CD4-positive, alpha-beta T cell (primary cell): ENCODE measurements at regions not wholly inside any gene's neighbourhood (a gene's known extent, or its start where the extent isn't known, plus 50 kb on each side); places are given as distances from the start of the nearest gene placed in this dataset.

Source experiments
- ATAC-seq: fragments of 200-7000 bp; cut with Tn5 transposase; one replicate; pipeline ENCODE4 v1.10.0; 2022; ENCODE audit warnings: mild to moderate bottlenecking; ENCODE audit not compliant: poor library complexity
- CTCF ChIA-PET: fragments of 350-600 bp; sonication (Branson Sonifier 250); formaldehyde crosslinking; loops from one replicate; lab custom pipeline; 2021; ENCODE audit warnings: antibody characterized with exemption, inconsistent platforms; lab: Charles Lee
- POLR2A ChIA-PET: fragments of 350-600 bp; sonication (Branson Sonifier 250); formaldehyde crosslinking; loops from one replicate; lab custom pipeline; 2021; ENCODE audit warnings: antibody characterized with exemption, inconsistent platforms; lab: Charles Lee
- DNase-seq, 14 experiments: peaks; one replicate each; pipeline ENCODE4 v3.0.0-alpha.2; 2013 to 2020; ENCODE audit warnings: mixed read lengths in 2 of 14
- H3K27ac ChIP-seq, 2 donors: one replicate each; pipeline versions ENCODE4 v1.5.1 to v1.7.0; 2013; ENCODE audit warnings: low read length in 2 of 2, low read depth in 1 of 2, mild to moderate bottlenecking in 1 of 2
- H3K27me3 ChIP-seq, 2 experiments: 1 replicate in 1 of 2; 2 replicates in 1 of 2; pipeline versions ENCODE4 v1.6.1 to v1.7.0; 2013; ENCODE audit warnings: low read length in 2 of 2, control low read depth in 1 of 2, mild to moderate bottlenecking in 1 of 2, moderate library complexity in 1 of 2; ENCODE audit not compliant: insufficient read depth in 2 of 2, control insufficient read depth in 1 of 2
- H3K36me3 ChIP-seq: one replicate; pipeline ENCODE4 v1.6.1; 2013; ENCODE audit warnings: low read length, control low read depth; ENCODE audit not compliant: insufficient read depth
- H3K4me1 ChIP-seq: one replicate; pipeline ENCODE4 v1.6.1; 2013; ENCODE audit warnings: low read length, control low read depth; ENCODE audit not compliant: insufficient read depth
- H3K4me3 ChIP-seq: one replicate; pipeline ENCODE4 v1.5.1; 2013; ENCODE audit warnings: mild to moderate bottlenecking, low read length, moderate library complexity
- H3K9me3 ChIP-seq, 2 experiments: 1 replicate in 1 of 2; 2 replicates in 1 of 2; pipeline versions ENCODE4 v1.6.1 to v1.7.0; 2013; ENCODE audit warnings: low read length in 2 of 2, mild to moderate bottlenecking in 2 of 2, control low read depth in 1 of 2, moderate library complexity in 1 of 2; ENCODE audit not compliant: control insufficient read depth in 1 of 2, insufficient read depth in 1 of 2
- H3K27ac Mint-ChIP-seq: one replicate; pipeline ENCODE4 v1.8.0; 2020; ENCODE audit warnings: mixed read lengths
- H3K27me3 Mint-ChIP-seq: one replicate; pipeline ENCODE4 v1.8.0; 2021; ENCODE audit warnings: mixed read lengths
- H3K36me3 Mint-ChIP-seq: one replicate; pipeline ENCODE4 v1.8.0; 2021; ENCODE audit warnings: low read depth, mixed read lengths
- H3K4me1 Mint-ChIP-seq: one replicate; pipeline ENCODE4 v1.8.0; 2021; ENCODE audit warnings: low read depth, mixed read lengths
- H3K4me3 Mint-ChIP-seq: one replicate; pipeline ENCODE4 v1.8.0; 2020; ENCODE audit warnings: mild to moderate bottlenecking, mixed read lengths
- H3K9me3 Mint-ChIP-seq: one replicate; pipeline ENCODE4 v1.8.0; 2020; ENCODE audit warnings: mixed read lengths
- CTCF ChIP-seq: fragments of 200-600 bp; IDR thresholded peaks from one replicate; pipeline ENCODE4 v1.8.0; 2022; ENCODE audit warnings: antibody characterized with exemption, mild to moderate bottlenecking
- intact Hi-C, 2 experiments: fragments of 100-400 bp; cut with DNase I in 1 of 2; cut with micrococcal nuclease in 1 of 2; formaldehyde crosslinking; loops; one replicate each; pipeline versions ENCODE4 v1.15.1 to v1.9.0; 2023 to 2025; cut with DNase I, micrococcal nuclease

DNA sequence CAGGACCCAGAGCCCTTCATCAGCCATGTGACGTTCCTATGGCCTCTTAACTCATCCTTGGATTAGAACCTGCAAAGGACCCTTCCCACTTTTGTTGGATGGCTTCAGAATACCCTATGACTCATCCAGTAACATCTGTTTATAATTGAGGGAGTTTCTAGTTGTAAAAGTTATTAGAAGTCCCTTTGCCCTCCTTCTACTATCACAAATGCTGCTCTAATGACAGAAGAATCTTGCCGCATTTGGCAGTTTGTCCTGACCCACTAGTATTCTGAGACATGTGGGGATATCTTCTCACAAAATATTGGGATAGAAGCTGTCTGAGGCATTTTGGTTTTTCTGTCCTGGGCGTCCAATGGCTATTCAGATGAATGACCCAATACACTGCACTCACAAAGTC is 251.8 kb upstream of the TMEM72 start:
- POLR2A ChIA-PET = no interaction called here
- H3K4me1 Mint-ChIP-seq = no peaks in the 10 kb centered on the region
- H3K27me3 Mint-ChIP-seq = peaks cover 13% of the 10 kb centered on the region
- no peak overlapping the region for H3K4me3 Mint-ChIP-seq
- H3K9me3 Mint-ChIP-seq = no peaks in the 10 kb centered on the region
- Histone ChIP-seq H3K4me1 (no peaks in the 10 kb centered on the region), H3K4me3 (no peak overlapping the region), H3K9me3 (no peaks in the 10 kb centered on the region), H3K27me3 (no peaks in the 10 kb centered on the region), H3K36me3 (no peaks in the 10 kb centered on the region), H3K27ac (no peak overlapping the region)
- TF ChIP-seq CTCF = no peak
- CTCF ChIA-PET = no interaction called here
- H3K36me3 Mint-ChIP-seq = no peaks in the 10 kb centered on the region
- DNase-seq (no peak), ATAC-seq (no peak)
- H3K27ac Mint-ChIP-seq = no peak overlapping the region
- intact Hi-C loops = no loop called here

GRCh38 chr10:44660271-44660670 is 250.9 kb upstream of the TMEM72 start:
- Mint-ChIP-seq H3K4me3 (no peak overlapping the region), H3K27ac (no peak overlapping the region), H3K27me3 (peaks cover 13% of the 10 kb centered on the region), H3K4me1 (no peaks in the 10 kb centered on the region), H3K9me3 (no peaks in the 10 kb centered on the region), H3K36me3 (no peaks in the 10 kb centered on the region)
- no peak for DNase-seq
- no peaks in the 10 kb centered on the region for H3K36me3 ChIP-seq
- ATAC-seq = no peak
- H3K27me3 ChIP-seq = no peaks in the 10 kb centered on the region
- POLR2A ChIA-PET = no interaction called here
- H3K27ac ChIP-seq = no peak overlapping the region
- intact Hi-C loops = no loop called here
- H3K9me3 ChIP-seq = no peaks in the 10 kb centered on the region
- H3K4me3 ChIP-seq = no peak overlapping the region
- TF ChIP-seq CTCF = no peak
- CTCF ChIA-PET = no interaction called here
- no peaks in the 10 kb centered on the region for H3K4me1 ChIP-seq

DNA sequence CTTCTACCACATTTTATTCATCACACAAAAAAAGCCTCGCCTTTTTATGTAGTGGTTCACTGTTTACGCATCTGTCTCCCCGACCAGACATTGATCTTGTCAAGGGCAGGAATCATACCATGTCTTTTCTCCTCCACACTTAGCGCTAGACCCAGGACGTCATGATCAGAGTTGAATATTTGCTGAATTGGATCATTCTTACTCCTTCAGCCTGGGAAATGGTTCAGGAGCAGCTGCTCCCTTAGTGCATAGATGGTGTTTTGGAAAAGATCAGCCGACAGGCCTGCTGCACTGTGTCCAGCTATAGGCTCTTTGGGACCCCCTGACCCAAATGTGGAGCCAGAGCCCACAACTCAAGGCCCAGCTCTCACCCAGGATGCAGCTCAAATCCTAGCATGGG is 249.1 kb upstream of the TMEM72 start:
- Histone ChIP-seq H3K9me3 (peaks cover 0 to 11% of the 10 kb centered on the region in 2 experiments), H3K27me3 (no peaks in the 10 kb centered on the region), H3K4me3 (no peak overlapping the region), H3K36me3 (no peaks in the 10 kb centered on the region), H3K4me1 (no peaks in the 10 kb centered on the region), H3K27ac (no peak overlapping the region)
- DNase-seq (no peak), ATAC-seq (no peak)
- CTCF ChIA-PET = no interaction called here
- H3K27ac Mint-ChIP-seq = no peak overlapping the region
- no peak overlapping the region for H3K4me3 Mint-ChIP-seq
- no peaks in the 10 kb centered on the region for H3K4me1 Mint-ChIP-seq
- intact Hi-C loops = no loop called here
- no peaks in the 10 kb centered on the region for H3K36me3 Mint-ChIP-seq
- no peaks in the 10 kb centered on the region for H3K9me3 Mint-ChIP-seq
- peaks cover 13% of the 10 kb centered on the region for H3K27me3 Mint-ChIP-seq
- no peak for TF ChIP-seq CTCF
- POLR2A ChIA-PET = no interaction called here
